Loucy (cell line): ENCODE measurements at regions not wholly inside any gene's neighbourhood (a gene's known extent, or its start where the extent isn't known, plus 50 kb on each side); places are given as distances from the start of the nearest gene placed in this dataset.

ENCODE experiments used
- H2AFZ ChIP-seq: fragments of 200-600 bp; sonication (generic); 2 replicates; pipeline ENCODE4 v1.6.0; 2016; ENCODE audit warnings: antibody characterized with exemption, mild to moderate bottlenecking, low read length, moderate library complexity
- H3F3A ChIP-seq: fragments of 200-600 bp; 2 replicates; pipeline ENCODE4 v1.6.0; 2016; ENCODE audit warnings: antibody characterized with exemption, low read depth, mild to moderate bottlenecking
- H3K27me3 ChIP-seq: fragments of 200-600 bp; sonication (generic); 2 replicates; pipeline ENCODE4 v1.6.1; 2014; ENCODE audit warnings: low read length, mild to moderate bottlenecking; ENCODE audit not compliant: insufficient read depth, poor library complexity, severe bottlenecking
- H3K36me3 ChIP-seq: fragments of 200-600 bp; sonication (generic); 2 replicates; pipeline ENCODE4 v1.6.1; 2016; ENCODE audit warnings: low read length; ENCODE audit not compliant: insufficient read depth
- H3K4me1 ChIP-seq: fragments of 200-600 bp; sonication (generic); 2 replicates; pipeline ENCODE4 v1.5.1; 2014; ENCODE audit warnings: low read length, mild to moderate bottlenecking; ENCODE audit not compliant: insufficient read depth, poor library complexity, severe bottlenecking
- H3K4me2 ChIP-seq: fragments of 200-600 bp; sonication (generic); 2 replicates; pipeline ENCODE4 v1.6.0; 2014; ENCODE audit warnings: antibody characterized with exemption, low read length, low read depth, mild to moderate bottlenecking; ENCODE audit not compliant: poor library complexity, severe bottlenecking
- H3K4me3 ChIP-seq: fragments of 200-600 bp; sonication (generic); 2 replicates; pipeline ENCODE4 v1.5.1; 2014; ENCODE audit warnings: low read length, mild to moderate bottlenecking, mixed read lengths; ENCODE audit not compliant: poor library complexity, severe bottlenecking
- H3K79me2 ChIP-seq: fragments of 200-600 bp; sonication (generic); 2 replicates; pipeline ENCODE4 v1.6.1; 2014; ENCODE audit warnings: low read length; ENCODE audit not compliant: insufficient read depth
- H3K9ac ChIP-seq: fragments of 200-600 bp; sonication (generic); 2 replicates; pipeline ENCODE4 v1.6.0; 2014; ENCODE audit warnings: mild to moderate bottlenecking, low read depth, low read length, moderate library complexity; ENCODE audit not compliant: poor library complexity, severe bottlenecking
- H3K9me2 ChIP-seq: fragments of 200-600 bp; sonication (generic); replicated peaks from 2 replicates; pipeline ENCODE4 v1.6.1; 2016; ENCODE audit warnings: low read depth, low read length, mixed read lengths
- H3K9me3 ChIP-seq: fragments of 200-600 bp; sonication (generic); 2 replicates; pipeline ENCODE4 v1.6.1; 2014; ENCODE audit warnings: mild to moderate bottlenecking, antibody characterized with exemption, low read length, low read depth; ENCODE audit not compliant: insufficient read depth
- H4K20me1 ChIP-seq: fragments of 200-600 bp; sonication (generic); 2 replicates; pipeline ENCODE4 v1.6.0; 2014; ENCODE audit warnings: antibody characterized with exemption, low read length, mild to moderate bottlenecking; ENCODE audit not compliant: insufficient read depth, poor library complexity, severe bottlenecking
- CTCF ChIP-seq: fragments of 200-600 bp; sonication (generic); conservative IDR thresholded peaks from 2 replicates; pipeline ENCODE4 v1.5.1; 2014; ENCODE audit warnings: mild to moderate bottlenecking, antibody characterized with exemption, low read length
- EZH2phosphoT487 ChIP-seq: fragments of 200-600 bp; IDR thresholded peaks from 2 replicates; pipeline ENCODE4 v1.6.1; 2018; ENCODE audit warnings: antibody characterized with exemption, mild to moderate bottlenecking, moderate library complexity, borderline replicate concordance

- no peaks in the 10 kb centered on the region for H3K36me3 ChIP-seq
- no peaks in the 10 kb centered on the region for H4K20me1 ChIP-seq
- no peaks in the 10 kb centered on the region for H3K79me2 ChIP-seq
- H3K4me1 ChIP-seq, result no peaks in the 10 kb centered on the region
- H3K4me3 ChIP-seq, result no peak overlapping the region
- TF ChIP-seq EZH2phosphoT487 (no peak), CTCF (no peak)
- H2AFZ ChIP-seq, result no peak overlapping the region
- no peak overlapping the region for H3K4me2 ChIP-seq
- H3K9ac ChIP-seq, result no peak overlapping the region
- no peaks in the 10 kb centered on the region for H3K9me2 ChIP-seq
- no peaks in the 10 kb centered on the region; the same call in 1 of the 2 replicates for H3K9me3 ChIP-seq
- no peaks in the 10 kb centered on the region for H3F3A ChIP-seq
- no peaks in the 10 kb centered on the region for H3K27me3 ChIP-seq
Observed at GRCh38 chr11:119506436-119506835, 83.5 kb upstream of the THY1 start.

- no peaks in the 10 kb centered on the region; the same call in 1 of the 2 replicates for H3K9me3 ChIP-seq
- H3K79me2 ChIP-seq, result no peaks in the 10 kb centered on the region
- no peaks in the 10 kb centered on the region for H3K36me3 ChIP-seq
- H3K9me2 ChIP-seq, result no peaks in the 10 kb centered on the region
- no peak overlapping the region for H2AFZ ChIP-seq
- no peaks in the 10 kb centered on the region for H3K27me3 ChIP-seq
- H3K4me1 ChIP-seq, result no peaks in the 10 kb centered on the region
- TF ChIP-seq EZH2phosphoT487, result no peak
- TF ChIP-seq CTCF, result no peak
- no peaks in the 10 kb centered on the region for H3F3A ChIP-seq
- H3K9ac ChIP-seq, result no peak overlapping the region
- H3K4me2 ChIP-seq, result no peak overlapping the region
- H3K4me3 ChIP-seq, result no peak overlapping the region
- no peaks in the 10 kb centered on the region for H4K20me1 ChIP-seq
Observed at GRCh38 chr11:119505861-119506260, 82.9 kb upstream of the THY1 start.

GRCh38 chr11:119505071-119505470 lies 82.1 kb upstream of the THY1 start:
- H3K4me2 ChIP-seq, result no peak overlapping the region

More at GRCh38 chr11:119505071-119505470, 82.1 kb upstream of the THY1 start:
- no peak overlapping the region for H3K9ac ChIP-seq
- no peaks in the 10 kb centered on the region for H3F3A ChIP-seq
- no peaks in the 10 kb centered on the region for H4K20me1 ChIP-seq
- no peaks in the 10 kb centered on the region for H3K79me2 ChIP-seq
- H2AFZ ChIP-seq, result no peak overlapping the region
- H3K9me3 ChIP-seq, result no peaks in the 10 kb centered on the region; the same call in 1 of the 2 replicates
- H3K27me3 ChIP-seq, result no peaks in the 10 kb centered on the region
- TF ChIP-seq EZH2phosphoT487 (no peak), CTCF (no peak)
- H3K4me3 ChIP-seq, result no peak overlapping the region
- no peaks in the 10 kb centered on the region for H3K4me1 ChIP-seq
- H3K9me2 ChIP-seq, result no peaks in the 10 kb centered on the region
- H3K36me3 ChIP-seq, result no peaks in the 10 kb centered on the region
